Adrenal gland (tissue), 9 donors: ENCODE measurements at regions not wholly inside any gene's neighbourhood (a gene's known extent, or its start where the extent isn't known, plus 50 kb on each side); places are given as distances from the start of the nearest gene placed in this dataset.

Source experiments
- DNase-seq, 7 donors: peaks; one replicate each; pipeline ENCODE4 v3.0.0-alpha.2; 2019 to 2020
- H3K27ac ChIP-seq, 5 donors: fragments of 200-600 bp; sonication (generic) in 4 of 5; 1 replicate in 3 of 5; 2 replicates in 2 of 5; pipeline versions ENCODE4 v1.5.1 to v1.8.0; 2016 to 2020; ENCODE audit warnings: mild to moderate bottlenecking in 1 of 5
- H3K27me3 ChIP-seq: fragments of 200-600 bp; 2 replicates; pipeline ENCODE4 v1.8.0; 2021
- H3K36me3 ChIP-seq, 2 donors: fragments of 200-600 bp; replicated peaks in 1 of 2; 1 replicate in 1 of 2; 2 replicates in 1 of 2; pipeline versions ENCODE4 v1.5.1 to v1.8.0; 2018 to 2022
- H3K4me1 ChIP-seq, 2 donors: fragments of 200-600 bp; replicated peaks in 1 of 2; 1 replicate in 1 of 2; 2 replicates in 1 of 2; pipeline versions ENCODE4 v1.5.1 to v1.8.0; 2018 to 2021
- H3K4me3 ChIP-seq, 4 donors: fragments of 200-600 bp; sonication (generic) in 3 of 4; one replicate each; pipeline ENCODE4 v1.5.1; 2016 to 2018
- H3K9me3 ChIP-seq, 3 donors: fragments of 200-600 bp; sonication (generic) in 1 of 3; replicated peaks in 1 of 3; 1 replicate in 2 of 3; 2 replicates in 1 of 3; pipeline versions ENCODE4 v1.5.1 to v1.8.0; 2016 to 2021
- CTCF ChIP-seq, 6 experiments: fragments of 450-650 bp in 4 of 6; fragments of 200-600 bp in 2 of 6; sonication (generic) in 1 of 6; IDR thresholded peaks; 1 replicate in 5 of 6; 2 replicates in 1 of 6; pipeline versions ENCODE4 v1.5.1 to v1.8.0; 2016 to 2021; ENCODE audit warnings: antibody characterized with exemption in 6 of 6, mild to moderate bottlenecking in 2 of 6, moderate library complexity in 1 of 6
- POLR2A ChIP-seq, 2 donors: fragments of 450-650 bp; IDR thresholded peaks; one replicate each; pipeline ENCODE4 v1.6.1; 2017; ENCODE audit warnings: antibody characterized with exemption in 2 of 2, mild to moderate bottlenecking in 2 of 2, moderate library complexity in 1 of 2
- WGBS, 4 donors: extraction: QIAGEN DNeasy Blood & Tissue Kit in 2 of 4; methylation state at CpG; one replicate each; pipeline versions ENCODE4 v1.1.5 to v1.1.7; 2013 to 2017; 5-methylcytosine and 5-hydroxymethylcytosine counted together
- intact Hi-C, 2 donors: fragments of 100-400 bp; cut with DNase I; formaldehyde crosslinking; loops; one replicate each; pipeline versions ENCODE4 v1.14.1 to v1.15.0; 2022 to 2023
- donor health status: healthy with polysubstance abuse.
- donor health status: Bipolar disorder and iron deficiency.
- donor health status: DM: yes; HTN: yes; CAD: no.
- donor health status: DM: no; HTN: no; CAD: no.
- donor health status: DM: no; HTN: no; CAD: no.

- DNase-seq: peak; percentile 38 to 80 (median 69)
- 37 to 68% (median 53%) methylated on average over 7 to 18 of the region's 18 CpGs for WGBS, 4 donors
Observed at GRCh38 chrX:39756086-39756883, 341.5 kb downstream of the BCOR start.

GRCh38 chrX:39757971-39758370 is 339.8 kb downstream of the BCOR start:
- Histone ChIP-seq H3K27ac (peak overlapping the region in 1 of 5 donors; percentile 0), H3K36me3 (no peaks in the 10 kb centered on the region), H3K27me3 (no peaks in the 10 kb centered on the region), H3K4me1 (no peaks in the 10 kb centered on the region), H3K4me3 (no peak overlapping the region), H3K9me3 (no peaks in the 10 kb centered on the region)
- 64 to 74% (median 72%) methylated on average over 6 of the region's 6 CpGs for WGBS, 4 donors
- no peak for DNase-seq
- no peak for TF ChIP-seq CTCF (IDR thresholded peaks at IDR 0.05)
- TF ChIP-seq POLR2A (IDR thresholded peaks at IDR 0.05): no peak
- intact Hi-C loops: no loop called here

More at GRCh38 chrX:39756086-39756883, 341.5 kb downstream of the BCOR start:
- no peak for TF ChIP-seq CTCF (IDR thresholded peaks at IDR 0.05)
- TF ChIP-seq POLR2A (IDR thresholded peaks at IDR 0.05): no peak
- intact Hi-C loops: no loop called here
- H3K4me3 ChIP-seq: no peak overlapping the region
- H3K4me1 ChIP-seq: no peaks in the 10 kb centered on the region
- no peaks in the 10 kb centered on the region for H3K9me3 ChIP-seq
- H3K36me3 ChIP-seq: no peaks in the 10 kb centered on the region
- H3K27me3 ChIP-seq: no peaks in the 10 kb centered on the region
- peak overlapping the region; percentile 51 to 87 (median 68) for H3K27ac ChIP-seq

GRCh38 chrX:39758791-39759525 is 338.8 kb downstream of the BCOR start:
- Histone ChIP-seq H3K4me3 (no peak overlapping the region), H3K27ac (peak overlapping the region in 1 of 5 donors; percentile 77), H3K27me3 (no peaks in the 10 kb centered on the region), H3K9me3 (no peaks in the 10 kb centered on the region), H3K36me3 (no peaks in the 10 kb centered on the region), H3K4me1 (no peaks in the 10 kb centered on the region)
- TF ChIP-seq CTCF (IDR thresholded peaks at IDR 0.05): no peak
- no peak for TF ChIP-seq POLR2A (IDR thresholded peaks at IDR 0.05)
- intact Hi-C loops: no loop called here
- WGBS, 4 donors: 79 to 93% (median 85%) methylated on average over 6 to 17 of the region's 17 CpGs
- no peak for DNase-seq

GRCh38 chrX:39759526-39760224 is 338.1 kb downstream of the BCOR start:
- Histone ChIP-seq H3K4me3 (no peak overlapping the region), H3K4me1 (no peaks in the 10 kb centered on the region), H3K27ac (peak overlapping the region in 1 of 5 donors; percentile 77), H3K36me3 (no peaks in the 10 kb centered on the region), H3K9me3 (no peaks in the 10 kb centered on the region), H3K27me3 (peaks cover 2% of the 10 kb centered on the region)
- peak in 4 of 7 donors; percentile 25 to 51 (median 30) for DNase-seq
- intact Hi-C loops: no loop called here
- 35 to 47% (median 40%) methylated on average over 3 to 15 of the region's 15 CpGs for WGBS, 4 donors
- TF ChIP-seq CTCF (IDR thresholded peaks at IDR 0.05) (no peak), POLR2A (IDR thresholded peaks at IDR 0.05) (no peak)
